K562 (cell line): ENCODE measurements at regions not wholly inside any gene's neighbourhood (a gene's known extent, or its start where the extent isn't known, plus 50 kb on each side); places are given as distances from the start of the nearest gene placed in this dataset.

Experiments
- ATAC-seq: fragments of 200-7000 bp; cut with Tn5 transposase; 3 replicates; pipeline ENCODE4 v1.9.1; 2020; ENCODE audit warnings: moderate library complexity
- BruUV-seq: library from RNA; stranded (reverse); fragments of 400-500 nt; replicated peaks from 2 replicates; lab custom pipeline; 2021; lab: Mats Ljungman, UMichigan
- CTCF ChIA-PET: fragments of 300-600 bp; formaldehyde crosslinking; extraction: SDS; loops from one replicate; lab custom pipeline; 2021; ENCODE audit warnings: low intra/inter-chr PET ratio; lab: Yijun Ruan, JAX
- POLR2A ChIA-PET: fragments of 300-600, 350-650 bp; sonication (Branson Sonifier 250); formaldehyde crosslinking; extraction: SDS; loops from one replicate; lab custom pipeline; 2021; ENCODE audit warnings: antibody characterized with exemption, inconsistent platforms; lab: Yijun Ruan, JAX
- DNase-seq, 4 experiments: peaks; one replicate each; pipeline versions ENCODE4 v3.0.0 to v3.0.0-alpha.2; 2011 to 2018; ENCODE audit warnings: low spot score in 3 of 4, mixed read lengths in 3 of 4; ENCODE audit errors: extremely low read depth in 1 of 4
- FAIRE-seq: peaks from 2 replicates; lab custom pipeline; 2011; peaks lifted over from hg19 to GRCh38; lab: Jason Lieb, UNC
- H2AFZ ChIP-seq: 2 replicates; pipeline ENCODE4 v1.6.0; 2011; ENCODE audit warnings: low read depth, low read length, control low read depth, inconsistent platforms
- H3K27ac ChIP-seq: fragments of 200-600 bp; 3 replicates; pipeline ENCODE4 v1.8.0; 2011; ENCODE audit warnings: low read depth, mild to moderate bottlenecking, control low read depth, inconsistent platforms, low read length, moderate library complexity, mixed read lengths; ENCODE audit errors: extremely low read depth
- H3K27me3 ChIP-seq, 2 experiments: fragments of 300-600 bp in 1 of 2; 2 replicates in 1 of 2; 3 replicates in 1 of 2; pipeline versions ENCODE4 v1.6.0 to v1.8.0; 2011; ENCODE audit warnings: inconsistent platforms in 2 of 2, low read length in 2 of 2, mild to moderate bottlenecking in 1 of 2, mixed read lengths in 1 of 2, moderate library complexity in 1 of 2; ENCODE audit not compliant: control insufficient read depth in 2 of 2, insufficient read depth in 2 of 2
- H3K36me3 ChIP-seq: fragments of 300-600 bp; 3 replicates; pipeline ENCODE4 v1.8.0; 2011; ENCODE audit warnings: mild to moderate bottlenecking, low read length, inconsistent platforms; ENCODE audit not compliant: control insufficient read depth, insufficient read depth
- H3K4me1 ChIP-seq, 2 experiments: fragments of 200-600 bp in 1 of 2; replicated peaks in 1 of 2; 2 replicates in 1 of 2; 3 replicates in 1 of 2; pipeline versions ENCODE4 v1.5.1 to v1.8.0; 2011; ENCODE audit warnings: inconsistent platforms in 2 of 2, low read length in 2 of 2, mild to moderate bottlenecking in 1 of 2, mixed read lengths in 1 of 2, moderate library complexity in 1 of 2; ENCODE audit not compliant: control insufficient read depth in 2 of 2, insufficient read depth in 2 of 2
- H3K4me2 ChIP-seq: 2 replicates; pipeline ENCODE4 v1.6.1; 2011; ENCODE audit warnings: low read length, control low read depth, inconsistent platforms, mixed read lengths; ENCODE audit not compliant: insufficient read depth
- H3K4me3 ChIP-seq: fragments of 200-600 bp; sonication (generic), shearing (Covaris generic); 2 replicates; pipeline ENCODE4 v1.5.1; 2016; ENCODE audit warnings: control low read depth, inconsistent platforms
- H3K79me2 ChIP-seq: fragments of 200-600 bp; 3 replicates; pipeline ENCODE4 v1.8.0; 2011; ENCODE audit warnings: low read length, inconsistent platforms; ENCODE audit not compliant: control insufficient read depth, insufficient read depth
- H3K9ac ChIP-seq, 2 experiments: 2 replicates each; pipeline versions ENCODE4 v1.6.0 to v1.6.1; 2011; ENCODE audit warnings: low read depth in 2 of 2, low read length in 2 of 2, control low read depth in 1 of 2, inconsistent platforms in 1 of 2, mild to moderate bottlenecking in 1 of 2, mixed read lengths in 1 of 2; ENCODE audit not compliant: insufficient read depth in 1 of 2
- H3K9me1 ChIP-seq: one replicate; pipeline ENCODE4 v1.6.0; 2011; ENCODE audit warnings: inconsistent platforms, mild to moderate bottlenecking, low read length, moderate library complexity; ENCODE audit not compliant: control insufficient read depth, insufficient read depth
- H3K9me3 ChIP-seq: replicated peaks from 2 replicates; pipeline ENCODE4 v1.5.1; 2011; ENCODE audit warnings: low read depth, low read length, inconsistent platforms; ENCODE audit not compliant: control insufficient read depth, insufficient read depth
- H4K20me1 ChIP-seq: replicated peaks from 2 replicates; pipeline ENCODE4 v1.6.1; 2011; ENCODE audit warnings: low read length, inconsistent platforms, mixed read lengths; ENCODE audit not compliant: control insufficient read depth, insufficient read depth
- CC2D1A ChIP-seq: fragments of 450-650 bp; IDR thresholded peaks from 2 replicates; pipeline ENCODE4 v1.6.1; 2017; ENCODE audit warnings: mild to moderate bottlenecking
- ELF4 ChIP-seq: fragments of 450-650 bp; formaldehyde crosslinking; IDR thresholded peaks from 2 replicates; pipeline ENCODE4 v1.4.0; 2022; ENCODE audit warnings: missing genetic modification characterization
- FOXK2 ChIP-seq, 2 experiments: fragments of 450-650 bp; IDR thresholded peaks in 1 of 2; conservative IDR thresholded peaks in 1 of 2; 2 replicates each; pipeline ENCODE4 v1.6.1; 2016; ENCODE audit warnings: low read depth in 2 of 2, mild to moderate bottlenecking in 1 of 2
- GATAD2B ChIP-seq: fragments of 450-650 bp; IDR thresholded peaks from 2 replicates; pipeline ENCODE4 v1.6.1; 2017; ENCODE audit warnings: mild to moderate bottlenecking, borderline replicate concordance
- KDM4B ChIP-seq, 2 experiments: fragments of 450-650 bp in 1 of 2; sonication (generic) in 1 of 2; IDR thresholded peaks; 2 replicates each; pipeline ENCODE4 v1.6.1; 2016 to 2017; ENCODE audit warnings: borderline replicate concordance in 2 of 2, antibody characterized with exemption in 1 of 2, low read depth in 1 of 2, mild to moderate bottlenecking in 1 of 2
- MXI1 ChIP-seq: IDR thresholded peaks from 2 replicates; pipeline ENCODE4 v1.6.1; 2011; ENCODE audit warnings: low read depth, mild to moderate bottlenecking, improper control_type of control experiment, low read length
- POLR2AphosphoS5 ChIP-seq: IDR thresholded peaks from 2 replicates; pipeline ENCODE4 v1.6.1; 2011; ENCODE audit warnings: mild to moderate bottlenecking, low read depth, low read length, moderate library complexity; ENCODE audit not compliant: control insufficient read depth, insufficient read depth
- PRMT5 ChIP-seq: sonication (generic); formaldehyde crosslinking; IDR thresholded peaks from 2 replicates; pipeline ENCODE4 v1.5.0; 2020; ENCODE audit warnings: missing genetic modification reagents
- RAD21 ChIP-seq, 2 experiments: fragments of 250-450 bp in 1 of 2; fragments of 450-650 bp in 1 of 2; sonication (Bioruptor Pico) in 1 of 2; formaldehyde crosslinking in 1 of 2; IDR thresholded peaks in 1 of 2; conservative IDR thresholded peaks in 1 of 2; 2 replicates each; pipeline versions ENCODE4 v1.4.0 to v1.8.0; 2020 to 2022; ENCODE audit warnings: mild to moderate bottlenecking in 2 of 2, moderate library complexity in 1 of 2
- RBBP5 ChIP-seq: fragments of 200-600 bp; sonication (generic); IDR thresholded peaks from 2 replicates; pipeline ENCODE4 v1.6.1; 2012; ENCODE audit warnings: borderline replicate concordance, mild to moderate bottlenecking, low read length, control low read depth, inconsistent platforms; ENCODE audit not compliant: insufficient read depth, poor library complexity, severe bottlenecking
- STAG1 ChIP-seq: sonication (generic); formaldehyde crosslinking; IDR thresholded peaks from 2 replicates; pipeline ENCODE4 v1.5.0; 2020; ENCODE audit warnings: missing genetic modification reagents, borderline replicate concordance
- TCF7 ChIP-seq: sonication (generic); IDR thresholded peaks from 2 replicates; pipeline ENCODE4 v1.6.1; 2016; ENCODE audit warnings: antibody characterized with exemption, borderline replicate concordance
- YY1 ChIP-seq, 3 experiments: IDR thresholded peaks; 2 replicates each; pipeline ENCODE4 v1.6.1; 2011; ENCODE audit warnings: low read length in 2 of 3, mild to moderate bottlenecking in 2 of 3, moderate library complexity in 2 of 3, borderline replicate concordance in 1 of 3, control low read depth in 1 of 3, low read depth in 1 of 3; ENCODE audit not compliant: insufficient read depth in 3 of 3, insufficient replicate concordance in 2 of 3, control insufficient read depth in 1 of 3, insufficient read length in 1 of 3; ENCODE audit errors: extremely low read depth in 1 of 3
- ZFP1 ChIP-seq: fragments of 450-650 bp; formaldehyde crosslinking; IDR thresholded peaks from 2 replicates; pipeline ENCODE4 v1.4.0; 2020; ENCODE audit warnings: mild to moderate bottlenecking, mixed read lengths
- ZNF282 ChIP-seq: sonication (generic); formaldehyde crosslinking; IDR thresholded peaks from 2 replicates; pipeline ENCODE4 v1.8.1; 2023; ENCODE audit warnings: missing genetic modification reagents
- ZNF695 ChIP-seq: fragments of 450-650 bp; formaldehyde crosslinking; IDR thresholded peaks from 2 replicates; pipeline ENCODE4 v1.4.0; 2020; ENCODE audit warnings: mild to moderate bottlenecking, moderate library complexity
- WGBS: fragments of 100-300 bp; shearing (Covaris generic); methylation state at CpG from one replicate; pipeline ENCODE4 v1.1.6; 2016; ENCODE audit warnings: low coverage, mixed read lengths; ENCODE audit not compliant: insufficient coverage; ENCODE audit errors: missing lambda C conversion rate; 5-methylcytosine and 5-hydroxymethylcytosine counted together
- in situ Hi-C: fragments of 300-500 bp; cut with MboI; formaldehyde crosslinking; loops from 4 replicates; pipeline ENCODE4 v1.15.0; 2018; ENCODE audit warnings: inconsistent platforms, mixed read lengths
- intact Hi-C: fragments of 100-400 bp; cut with micrococcal nuclease; formaldehyde crosslinking; loops from 2 replicates; pipeline ENCODE4 v1.14.2; 2022
- TF ChIP-seq, protein P1 (sequence below): fragments of 450-650 bp; IDR thresholded peaks from 2 replicates; pipeline ENCODE4 v1.6.1; 2016; ENCODE audit warnings: low read depth, mild to moderate bottlenecking, moderate library complexity

DNA sequence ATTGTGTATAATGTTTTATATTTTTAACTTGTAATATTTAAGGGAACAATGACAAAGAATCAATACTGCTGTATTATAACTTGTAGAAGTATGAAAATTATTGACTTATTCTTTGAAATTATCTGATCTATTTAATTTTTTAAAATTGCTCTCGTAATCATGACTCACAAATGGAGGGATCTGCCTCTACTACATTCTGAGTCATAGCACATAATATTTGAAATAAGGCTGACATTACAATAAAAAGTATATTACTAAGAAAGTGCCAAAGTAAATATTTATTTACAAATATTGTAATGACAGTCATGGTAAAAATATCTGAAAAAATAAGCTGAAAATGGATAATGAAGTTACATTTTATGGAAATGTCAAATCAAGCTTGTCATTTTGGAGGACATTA is 1144.6 kb upstream of the CDH2 start:
- in situ Hi-C loops (no loop called here), intact Hi-C loops (no loop called here)
- Histone ChIP-seq H3K36me3 (no peaks in the 10 kb centered on the region), H3K4me1 (no peaks in the 10 kb centered on the region), H3K9me1 (no peaks in the 10 kb centered on the region), H3K4me3 (no peak overlapping the region), H3K27ac (no peak overlapping the region), H3K4me2 (no peak overlapping the region), H4K20me1 (no peaks in the 10 kb centered on the region), H3K79me2 (no peaks in the 10 kb centered on the region), H3K9ac (no peak overlapping the region), H3K27me3 (no peaks in the 10 kb centered on the region), H3K9me3 (no peaks in the 10 kb centered on the region), H2AFZ (no peak overlapping the region)
- TF ChIP-seq PRMT5 (CRISPR knock-in tag) (no peak), GATAD2B (no peak), FOXK2 (conservative IDR thresholded peaks at IDR 0.05 in 1 of 2, IDR thresholded peaks at IDR 0.05 in 1 of 2; ENCODE audit: low read depth in 2 of 2) (no peak)
- DNase-seq: no peak
- no peak for ATAC-seq
- no TSS peak for BruUV-seq
- 5% methylated on average over 1 of the region's 1 CpG for WGBS
- FAIRE-seq: no peak
- ChIA-PET POLR2A (no interaction called here), CTCF (no interaction called here)

DNA sequence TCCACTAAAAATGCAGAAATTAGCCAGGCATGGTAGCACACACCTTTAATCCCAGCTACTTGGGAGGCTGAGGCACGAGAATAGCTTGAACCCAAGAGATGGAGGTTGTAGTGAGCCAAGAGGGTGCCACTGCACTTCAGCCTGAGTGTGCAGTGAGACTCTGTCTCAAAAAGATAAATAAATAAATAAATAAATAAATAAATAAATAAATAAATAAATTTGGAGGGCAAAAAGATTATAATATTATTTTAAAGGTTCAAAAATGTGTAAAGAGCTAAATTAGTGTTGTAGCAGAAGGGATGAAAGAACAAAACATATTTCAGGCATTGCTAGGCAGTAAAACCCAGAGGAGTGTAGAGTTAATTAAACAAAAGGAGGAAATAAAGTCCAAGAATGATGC is 1136.4 kb upstream of the CDH2 start:
- WGBS: 0% methylated on average over 1 of the region's 1 CpG
- no peak for FAIRE-seq
- no peaks in the 10 kb centered on the region for H4K20me1 ChIP-seq
- POLR2A ChIA-PET: no interaction called here
- H3K9ac ChIP-seq: no peak overlapping the region
- no peak for DNase-seq
- H3K9me3 ChIP-seq: no peaks in the 10 kb centered on the region; the same call in 1 of the 2 replicates
- H3K27me3 ChIP-seq: no peaks in the 10 kb centered on the region
- H2AFZ ChIP-seq: no peak overlapping the region
- in situ Hi-C loops (no loop called here), intact Hi-C loops (no loop called here)
- H3K36me3 ChIP-seq: no peaks in the 10 kb centered on the region
- ATAC-seq: no peak
- BruUV-seq: no TSS peak
- H3K79me2 ChIP-seq: no peaks in the 10 kb centered on the region
- no peaks in the 10 kb centered on the region for H3K4me1 ChIP-seq
- H3K27ac ChIP-seq: no peak overlapping the region
- CTCF ChIA-PET: no interaction called here
- H3K4me2 ChIP-seq: no peak overlapping the region
- H3K4me3 ChIP-seq: no peak overlapping the region
- H3K9me1 ChIP-seq: no peaks in the 10 kb centered on the region
- no peak for TF ChIP-seq RBBP5
- no peak for TF ChIP-seq STAG1 (CRISPR knock-in tag)
- TF ChIP-seq ELF4 (CRISPR knock-in tag): no peak
- TF ChIP-seq TCF7: no peak
- no peak for TF ChIP-seq MXI1
- no peak for TF ChIP-seq ZNF282 (CRISPR knock-in tag)
- TF ChIP-seq RAD21 (CRISPR knock-in tag; conservative IDR thresholded peaks at IDR 0.05 in 1 of 2, IDR thresholded peaks at IDR 0.05 in 1 of 2): no peak
- TF ChIP-seq ZFP1 (CRISPR knock-in tag): no peak
- TF ChIP-seq POLR2AphosphoS5: no peak
- TF ChIP-seq CC2D1A: no peak
- no peak for TF ChIP-seq KDM4B (IDR thresholded peaks at IDR 0.05; ENCODE audit: borderline replicate concordance in 2 of 2, low read depth in 1 of 2)
- TF ChIP-seq YY1 (IDR thresholded peaks at IDR 0.05; ENCODE audit: borderline replicate concordance in 1 of 3, control insufficient read depth in 1 of 3, extremely low read depth in 1 of 3, insufficient read depth in 3 of 3, insufficient read length in 1 of 3, insufficient replicate concordance in 2 of 3, low read depth in 1 of 3, low read length in 2 of 3): no peak
- TF ChIP-seq, protein P1, sequence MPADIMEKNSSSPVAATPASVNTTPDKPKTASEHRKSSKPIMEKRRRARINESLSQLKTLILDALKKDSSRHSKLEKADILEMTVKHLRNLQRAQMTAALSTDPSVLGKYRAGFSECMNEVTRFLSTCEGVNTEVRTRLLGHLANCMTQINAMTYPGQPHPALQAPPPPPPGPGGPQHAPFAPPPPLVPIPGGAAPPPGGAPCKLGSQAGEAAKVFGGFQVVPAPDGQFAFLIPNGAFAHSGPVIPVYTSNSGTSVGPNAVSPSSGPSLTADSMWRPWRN: no peak
- TF ChIP-seq ZNF695 (CRISPR knock-in tag): no peak
